H9 (cell line): ENCODE measurements at regions not wholly inside any gene's neighbourhood (a gene's known extent, or its start where the extent isn't known, plus 50 kb on each side); places are given as distances from the start of the nearest gene placed in this dataset.
"Not testable (repeated sequence)": the region's sequence is repeated elsewhere in the genome, so short reads cannot be mapped to it uniquely, and the experiment has no call there.

Source experiments
- DNase-seq: peaks from one replicate; pipeline ENCODE4 v3.0.0-alpha.2; 2017
- H2AFZ ChIP-seq: one replicate; pipeline ENCODE4 v1.6.1; 2013; ENCODE audit warnings: mild to moderate bottlenecking, low read length, control low read depth, moderate library complexity
- H2AK5ac ChIP-seq: 2 replicates; pipeline ENCODE4 v1.6.1; 2013; ENCODE audit warnings: low read length, control low read depth, mixed read lengths; ENCODE audit not compliant: insufficient read length
- H2BK120ac ChIP-seq: one replicate; pipeline ENCODE4 v1.6.1; 2013; ENCODE audit warnings: low read depth, mild to moderate bottlenecking, low read length, control low read depth, inconsistent platforms; ENCODE audit not compliant: poor library complexity, severe bottlenecking
- H2BK12ac ChIP-seq: 2 replicates; pipeline ENCODE4 v1.6.1; 2013; ENCODE audit warnings: low read length, control low read depth, mixed read lengths, low read depth; ENCODE audit not compliant: insufficient read length
- H2BK15ac ChIP-seq: 2 replicates; pipeline ENCODE4 v1.6.1; 2013; ENCODE audit warnings: low read depth, low read length, control low read depth
- H2BK20ac ChIP-seq: one replicate; pipeline ENCODE4 v1.6.1; 2013; ENCODE audit warnings: low read depth, mild to moderate bottlenecking, low read length, control low read depth, inconsistent platforms; ENCODE audit not compliant: poor library complexity, severe bottlenecking
- H2BK5ac ChIP-seq: 2 replicates; pipeline ENCODE4 v1.6.1; 2013; ENCODE audit warnings: low read length, control low read depth, mixed read lengths; ENCODE audit not compliant: insufficient read length
- H3K14ac ChIP-seq: 2 replicates; pipeline ENCODE4 v1.6.1; 2013; ENCODE audit warnings: low read length, control low read depth; ENCODE audit not compliant: insufficient read depth
- H3K18ac ChIP-seq: 2 replicates; pipeline ENCODE4 v1.6.1; 2013; ENCODE audit warnings: low read depth, mild to moderate bottlenecking, mixed read lengths, low read length, control low read depth; ENCODE audit not compliant: insufficient read length
- H3K23ac ChIP-seq: 2 replicates; pipeline ENCODE4 v1.6.1; 2013; ENCODE audit warnings: low read length, control low read depth, mixed read lengths, low read depth; ENCODE audit not compliant: insufficient read length
- H3K23me2 ChIP-seq: 2 replicates; pipeline ENCODE4 v1.6.1; 2013; ENCODE audit warnings: low read depth, mild to moderate bottlenecking, mixed read lengths, low read length, control low read depth; ENCODE audit not compliant: insufficient read length, poor library complexity, severe bottlenecking
- H3K27ac ChIP-seq: 2 replicates; pipeline ENCODE4 v1.5.1; 2013; ENCODE audit warnings: low read length, control low read depth, mixed read lengths, low read depth; ENCODE audit not compliant: insufficient read length
- H3K27me3 ChIP-seq: 2 replicates; pipeline ENCODE4 v1.6.1; 2013; ENCODE audit warnings: low read length, control low read depth, inconsistent platforms; ENCODE audit not compliant: insufficient read depth
- H3K4ac ChIP-seq: 2 replicates; pipeline ENCODE4 v1.6.1; 2013; ENCODE audit warnings: low read depth, mild to moderate bottlenecking, control low read depth, inconsistent platforms, low read length, moderate library complexity
- H3K4me1 ChIP-seq: 2 replicates; pipeline ENCODE4 v1.6.1; 2013; ENCODE audit warnings: low read length, control low read depth, inconsistent platforms; ENCODE audit not compliant: insufficient read depth
- H3K4me2 ChIP-seq: 2 replicates; pipeline ENCODE4 v1.6.1; 2013; ENCODE audit warnings: low read length, control low read depth, mixed read lengths; ENCODE audit not compliant: insufficient read length, insufficient read depth
- H3K56ac ChIP-seq: 2 replicates; pipeline ENCODE4 v1.6.1; 2013; ENCODE audit warnings: low read depth, mild to moderate bottlenecking, mixed read lengths, low read length, control low read depth; ENCODE audit not compliant: insufficient read length
- H3K79me1 ChIP-seq: 2 replicates; pipeline ENCODE4 v1.6.1; 2013; ENCODE audit warnings: low read depth, mild to moderate bottlenecking, moderate library complexity, low read length, control low read depth, inconsistent platforms; ENCODE audit not compliant: insufficient read depth, poor library complexity, severe bottlenecking
- H3K79me2 ChIP-seq: 2 replicates; pipeline ENCODE4 v1.6.1; 2013; ENCODE audit warnings: low read length, control low read depth, inconsistent platforms; ENCODE audit not compliant: insufficient read depth
- H3K9ac ChIP-seq: 2 replicates; pipeline ENCODE4 v1.6.1; 2013; ENCODE audit warnings: low read length, control low read depth, mixed read lengths; ENCODE audit not compliant: insufficient read length; ENCODE audit errors: extremely low read depth
- H3K9me3 ChIP-seq: one replicate; pipeline ENCODE4 v1.6.1; 2013; ENCODE audit warnings: low read depth, low read length, inconsistent platforms; ENCODE audit not compliant: control insufficient read depth
- H3T11ph ChIP-seq: one replicate; pipeline ENCODE4 v1.6.1; 2013; ENCODE audit warnings: mild to moderate bottlenecking, low read length, control low read depth, inconsistent platforms
- H4K20me1 ChIP-seq: one replicate; pipeline ENCODE4 v1.6.1; 2013; ENCODE audit not compliant: control insufficient read depth, insufficient read length, insufficient read depth
- H4K5ac ChIP-seq: 2 replicates; pipeline ENCODE4 v1.6.1; 2013; ENCODE audit warnings: low read depth, mild to moderate bottlenecking, mixed read lengths, low read length, control low read depth; ENCODE audit not compliant: insufficient read length
- H4K8ac ChIP-seq: replicated peaks from 2 replicates; pipeline ENCODE4 v1.6.1; 2013; ENCODE audit warnings: low read length, control low read depth, mixed read lengths, low read depth; ENCODE audit not compliant: insufficient read length
- H4K91ac ChIP-seq: 2 replicates; pipeline ENCODE4 v1.6.1; 2013; ENCODE audit warnings: low read depth, mild to moderate bottlenecking, moderate library complexity, mixed read lengths, low read length, control low read depth; ENCODE audit not compliant: insufficient read length
- H3K27ac Mint-ChIP-seq, 3 experiments: 2 replicates in 2 of 3; 3 replicates in 1 of 3; pipeline ENCODE4 v1.8.0; 2020 to 2021; ENCODE audit warnings: mixed read lengths in 3 of 3, mild to moderate bottlenecking in 1 of 3, moderate library complexity in 1 of 3
- H3K27me3 Mint-ChIP-seq: 2 replicates; pipeline ENCODE4 v1.8.0; 2021; ENCODE audit warnings: low read depth, mild to moderate bottlenecking, moderate library complexity, mixed read lengths
- H3K36me3 Mint-ChIP-seq, 3 experiments: 2 replicates in 2 of 3; 3 replicates in 1 of 3; pipeline ENCODE4 v1.8.0; 2020 to 2021; ENCODE audit warnings: low read depth in 3 of 3, mixed read lengths in 3 of 3; ENCODE audit not compliant: insufficient read depth in 1 of 3
- H3K4me1 Mint-ChIP-seq, 2 experiments: 2 replicates each; pipeline ENCODE4 v1.8.0; 2020; ENCODE audit warnings: mixed read lengths in 2 of 2
- H3K4me3 Mint-ChIP-seq, 2 experiments: 2 replicates in 1 of 2; 3 replicates in 1 of 2; pipeline ENCODE4 v1.8.0; 2020 to 2021; ENCODE audit warnings: mild to moderate bottlenecking in 2 of 2, mixed read lengths in 2 of 2, moderate library complexity in 1 of 2
- H3K9me3 Mint-ChIP-seq, 2 experiments: 2 replicates in 1 of 2; 3 replicates in 1 of 2; pipeline ENCODE4 v1.8.0; 2020; ENCODE audit warnings: mild to moderate bottlenecking in 2 of 2, mixed read lengths in 2 of 2, moderate library complexity in 1 of 2
- CTCF ChIP-seq: fragments of 200-600 bp; sonication (generic); conservative IDR thresholded peaks from 3 replicates; pipeline ENCODE4 v1.8.0; 2021; ENCODE audit warnings: antibody characterized with exemption, mild to moderate bottlenecking
- WGBS: extraction: QIAGEN DNeasy Blood & Tissue Kit; methylation state at CpG from one replicate; pipeline ENCODE4 v1.1.7; 2013; ENCODE audit warnings: missing lambda C conversion rate, low lambda C conversion rate, mixed read lengths; ENCODE audit not compliant: insufficient read length; ENCODE audit errors: extremely low coverage; 5-methylcytosine and 5-hydroxymethylcytosine counted together

- Histone ChIP-seq H3K27ac (no peak overlapping the region), H3K79me2 (no peaks in the 10 kb centered on the region), H2BK20ac (no peak overlapping the region)
These were observed 213.8 kb downstream of the DUSP10 start for GRCh38 chr1:221527886-221528624.

DNA sequence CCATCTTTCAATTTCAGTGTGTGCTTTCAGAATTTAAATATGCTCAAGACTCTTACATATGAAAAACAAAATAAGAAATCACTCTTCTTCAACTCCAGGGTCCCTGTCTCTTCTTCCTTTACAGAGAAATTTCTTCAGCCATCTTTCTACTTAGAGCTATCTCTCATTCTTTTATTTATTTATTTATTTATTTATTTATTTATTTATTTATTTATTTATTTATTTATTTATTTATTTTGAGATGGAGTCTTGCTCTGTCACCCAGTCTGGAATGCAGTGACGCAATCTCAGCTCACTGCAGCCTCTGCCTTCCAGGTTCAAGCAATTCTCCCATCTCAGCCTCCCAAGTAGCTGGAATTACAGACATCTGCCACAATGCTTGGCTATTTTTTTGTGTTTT, 211.7 kb downstream of the DUSP10 start:
- not testable (repeated sequence) for H3K27me3 Mint-ChIP-seq, H4K91ac ChIP-seq, H3T11ph ChIP-seq, H2AK5ac ChIP-seq, H3K4me1 Mint-ChIP-seq, H3K79me1 ChIP-seq, H3K4me1 ChIP-seq, H3K27me3 ChIP-seq, H3K23me2 ChIP-seq, DNase-seq, H3K4me3 Mint-ChIP-seq, H2BK120ac ChIP-seq, H2BK5ac ChIP-seq, H4K5ac ChIP-seq, H3K56ac ChIP-seq, H3K14ac ChIP-seq, H2AFZ ChIP-seq, H2BK12ac ChIP-seq, H3K79me2 ChIP-seq, H3K18ac ChIP-seq, H3K4ac ChIP-seq, H3K4me2 ChIP-seq, H2BK15ac ChIP-seq, H3K9me3 ChIP-seq, H4K8ac ChIP-seq, H3K27ac ChIP-seq, H3K9ac ChIP-seq, H4K20me1 ChIP-seq, H2BK20ac ChIP-seq, H3K23ac ChIP-seq, H3K27ac Mint-ChIP-seq, H3K36me3 Mint-ChIP-seq, H3K9me3 Mint-ChIP-seq
- WGBS: no CpG with 5 or more reads among the region's 1 CpG

More at GRCh38 chr1:221527886-221528624, 213.8 kb downstream of the DUSP10 start:
- H3K79me1 ChIP-seq: no peaks in the 10 kb centered on the region
- H4K5ac ChIP-seq: no peak overlapping the region
- no peak overlapping the region for H3K4me2 ChIP-seq
- no peak overlapping the region for H3K18ac ChIP-seq
- H3K4ac ChIP-seq: no peak overlapping the region
- no peak overlapping the region for H3T11ph ChIP-seq
- no peaks in the 10 kb centered on the region for H3K4me1 ChIP-seq
- no peak overlapping the region for H2AK5ac ChIP-seq
- H3K56ac ChIP-seq: no peak overlapping the region
- no peaks in the 10 kb centered on the region for H4K20me1 ChIP-seq
- H2BK12ac ChIP-seq: no peak overlapping the region
- H3K4me1 Mint-ChIP-seq: peaks cover 2 to 7% of the 10 kb centered on the region in 2 experiments; a peak in 2 of 4 replicates
- H3K14ac ChIP-seq: no peak overlapping the region
- H3K27ac Mint-ChIP-seq: no peak overlapping the region
- no peak overlapping the region for H2BK120ac ChIP-seq
- no peak overlapping the region for H3K4me3 Mint-ChIP-seq
- no peaks in the 10 kb centered on the region for H3K9me3 ChIP-seq
- H3K27me3 ChIP-seq: no peaks in the 10 kb centered on the region
- no peak for TF ChIP-seq CTCF
- WGBS: no CpG with 5 or more reads among the region's 3 CpGs
- H3K23me2 ChIP-seq: no peaks in the 10 kb centered on the region
- no peak overlapping the region for H3K23ac ChIP-seq
- no peak for DNase-seq
- no peak overlapping the region for H4K91ac ChIP-seq
- H2BK5ac ChIP-seq: no peak overlapping the region
- no peak overlapping the region for H2BK15ac ChIP-seq
- no peaks in the 10 kb centered on the region for H3K9me3 Mint-ChIP-seq
- no peak overlapping the region for H4K8ac ChIP-seq
- H3K36me3 Mint-ChIP-seq: no peaks in the 10 kb centered on the region
- H2AFZ ChIP-seq: no peak overlapping the region
- H3K27me3 Mint-ChIP-seq: peaks cover 3% of the 10 kb centered on the region; the same call in 1 of the 2 replicates
- no peak overlapping the region for H3K9ac ChIP-seq
